ENCODE measurements at regions not wholly inside any gene's neighbourhood (a gene's known extent, or its start where the extent isn't known, plus 50 kb on each side); places are given as distances from the start of the nearest gene placed in this dataset.
"Not testable (repeated sequence)": the region's sequence is repeated elsewhere in the genome, so short reads cannot be mapped to it uniquely, and the experiment has no call there.

DNA sequence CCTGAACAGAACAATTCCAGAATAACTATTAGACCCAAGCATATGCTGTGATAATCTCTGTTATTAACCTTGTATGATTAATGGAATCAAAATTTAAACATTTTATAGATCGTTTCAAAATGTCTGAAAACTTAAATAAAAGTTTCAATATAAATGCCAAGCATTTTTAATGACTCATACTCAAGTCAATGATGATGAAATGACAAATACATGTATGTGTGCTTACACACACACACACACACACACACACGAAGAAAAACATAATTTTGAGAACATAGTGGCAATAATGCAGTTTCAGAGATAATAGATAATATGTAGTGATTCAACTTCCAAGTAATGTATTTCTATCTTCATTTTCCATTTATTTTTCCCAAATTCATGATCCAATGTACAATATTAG is 384.9 kb upstream of the FOXG1 start:
- no peaks in the 10 kb centered on the region for H3K4me1 Mint-ChIP-seq (ENCODE audit: low read depth)
- H3K27me3 Mint-ChIP-seq (ENCODE audit: low read depth): no peaks in the 10 kb centered on the region
- no peak overlapping the region for H3K4me3 Mint-ChIP-seq (ENCODE audit: low read depth)
- no peaks in the 10 kb centered on the region for H3K36me3 Mint-ChIP-seq (ENCODE audit: low read depth)
- no peak overlapping the region for H3K27ac Mint-ChIP-seq
- H3K9me3 Mint-ChIP-seq: peaks cover 41% of the 10 kb centered on the region
- intact Hi-C loops (cut with micrococcal nuclease): no loop called here
- no peak for DNase-seq (ENCODE audit: low spot score)

DNA sequence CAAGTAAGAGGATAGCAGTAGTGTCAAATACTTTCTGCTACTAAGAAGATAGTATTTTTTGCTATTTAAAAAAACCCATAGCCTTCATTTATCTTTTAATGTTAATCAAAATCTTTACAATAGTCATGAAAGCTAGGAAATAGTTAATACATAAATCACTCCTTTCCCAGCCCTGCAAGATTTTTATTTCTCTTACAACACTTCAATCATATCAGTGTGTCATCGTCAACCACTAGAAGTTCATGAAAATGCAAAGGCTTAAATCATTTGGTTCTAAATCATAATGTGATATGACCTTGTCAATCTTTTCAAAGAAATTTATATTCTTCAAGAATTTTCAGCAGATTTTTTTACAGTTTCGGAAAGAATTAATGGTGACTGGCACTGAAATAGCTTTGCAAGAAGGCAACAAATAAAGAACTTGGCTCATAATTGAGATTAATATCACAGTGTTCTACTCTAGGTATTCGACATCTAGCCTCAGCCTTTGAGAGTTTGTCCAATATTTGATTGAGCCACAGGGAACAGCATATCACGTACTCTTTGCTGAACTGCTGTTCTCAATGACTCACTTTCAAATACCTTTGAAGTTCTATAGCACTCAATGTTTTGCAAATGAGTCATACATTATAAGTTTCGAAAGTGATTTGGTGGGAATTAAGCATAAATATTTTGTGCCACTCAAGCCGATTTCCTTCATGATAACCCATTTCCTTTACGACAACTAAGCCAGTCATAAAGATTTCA is 384.0 kb upstream of the FOXG1 start:
- no peak for DNase-seq (ENCODE audit: low spot score)
- no peak overlapping the region for H3K27ac Mint-ChIP-seq
- no peaks in the 10 kb centered on the region for H3K27me3 Mint-ChIP-seq (ENCODE audit: low read depth)
- H3K9me3 Mint-ChIP-seq: peaks cover 44% of the 10 kb centered on the region
- no peaks in the 10 kb centered on the region for H3K4me1 Mint-ChIP-seq (ENCODE audit: low read depth)
- no peaks in the 10 kb centered on the region for H3K36me3 Mint-ChIP-seq (ENCODE audit: low read depth)
- H3K4me3 Mint-ChIP-seq (ENCODE audit: low read depth): no peak overlapping the region
- intact Hi-C loops (cut with micrococcal nuclease): no loop called here

DNA sequence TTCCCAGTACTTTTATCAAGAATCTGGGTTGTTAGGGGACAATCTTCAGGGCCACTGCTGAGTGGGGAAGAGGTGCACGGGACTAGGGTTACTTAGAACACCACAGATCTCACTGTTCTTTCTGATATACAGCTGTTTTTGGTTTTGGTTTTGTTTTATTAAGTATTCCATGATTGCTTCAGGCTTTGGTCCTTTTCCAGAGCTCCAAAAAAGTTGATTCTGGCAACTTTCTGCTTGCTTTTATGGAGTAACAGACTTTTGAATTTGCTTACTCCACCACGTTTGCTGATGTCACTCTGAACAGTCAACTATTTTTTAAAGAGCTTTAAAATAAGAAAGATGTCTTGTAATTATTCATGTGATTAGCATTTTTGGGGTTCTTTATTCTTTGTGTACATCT is 368.1 kb upstream of the FOXG1 start:
- DNase-seq (ENCODE audit: low spot score): no peak
- H3K4me1 Mint-ChIP-seq (ENCODE audit: low read depth): no peaks in the 10 kb centered on the region
- no peaks in the 10 kb centered on the region for H3K36me3 Mint-ChIP-seq (ENCODE audit: low read depth)
- intact Hi-C loops (cut with micrococcal nuclease): no loop called here
- no peak overlapping the region for H3K4me3 Mint-ChIP-seq (ENCODE audit: low read depth)
- no peak overlapping the region for H3K27ac Mint-ChIP-seq
- H3K9me3 Mint-ChIP-seq: peaks cover 40% of the 10 kb centered on the region
- no peaks in the 10 kb centered on the region for H3K27me3 Mint-ChIP-seq (ENCODE audit: low read depth)

DNA sequence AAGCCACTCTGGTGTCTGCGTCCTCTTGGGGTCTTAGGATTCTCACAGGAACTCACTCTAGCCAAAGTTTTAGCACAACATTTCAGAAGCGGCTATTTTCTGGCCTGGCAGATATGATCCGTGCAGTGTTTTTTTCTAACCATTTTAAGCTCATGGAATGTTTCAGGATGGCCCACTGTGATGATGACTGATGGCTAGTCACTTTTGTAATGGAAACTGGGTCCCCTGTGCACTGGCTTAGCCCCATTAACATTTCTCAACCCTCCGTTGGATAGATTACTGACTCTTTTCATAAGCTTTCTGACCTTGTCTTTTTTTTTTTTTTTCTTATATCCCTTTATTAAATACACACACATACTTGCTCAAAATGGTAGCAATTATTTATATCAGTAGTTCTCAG is 364.9 kb upstream of the FOXG1 start:
- DNase-seq (ENCODE audit: low spot score); H3K27me3 Mint-ChIP-seq (ENCODE audit: low read depth); H3K4me1 Mint-ChIP-seq (ENCODE audit: low read depth); H3K4me3 Mint-ChIP-seq (ENCODE audit: low read depth); H3K27ac Mint-ChIP-seq; intact Hi-C loops (cut with micrococcal nuclease); H3K36me3 Mint-ChIP-seq (ENCODE audit: low read depth): not testable (repeated sequence)
- peaks cover 30% of the 10 kb centered on the region for H3K9me3 Mint-ChIP-seq

DNA sequence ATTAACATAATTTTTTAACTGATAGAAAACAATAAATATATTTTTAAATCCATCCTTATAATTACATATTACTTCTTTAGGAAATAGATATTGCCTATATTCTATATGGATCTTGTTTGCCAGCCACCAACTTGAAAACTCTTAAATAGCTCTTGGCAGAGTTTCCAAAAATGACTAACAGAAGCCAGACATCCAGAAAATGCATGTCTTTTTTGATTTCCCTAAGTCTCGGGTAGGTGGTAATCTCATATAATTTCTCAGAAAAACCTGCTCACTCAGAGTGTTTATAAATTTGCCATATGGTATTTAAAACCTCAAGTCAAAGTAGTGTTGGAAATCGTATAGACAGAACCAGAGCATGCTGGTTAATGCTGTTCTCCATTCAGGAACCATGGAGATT is 360.4 kb upstream of the FOXG1 start:
- no peak for DNase-seq (ENCODE audit: low spot score)
- Mint-ChIP-seq H3K4me3 (ENCODE audit: low read depth) (no peak overlapping the region), H3K27me3 (ENCODE audit: low read depth) (no peaks in the 10 kb centered on the region), H3K27ac (no peak overlapping the region), H3K36me3 (ENCODE audit: low read depth) (no peaks in the 10 kb centered on the region), H3K9me3 (peaks cover 39% of the 10 kb centered on the region), H3K4me1 (ENCODE audit: low read depth) (no peaks in the 10 kb centered on the region)
- intact Hi-C loops (cut with micrococcal nuclease): no loop called here

DNA sequence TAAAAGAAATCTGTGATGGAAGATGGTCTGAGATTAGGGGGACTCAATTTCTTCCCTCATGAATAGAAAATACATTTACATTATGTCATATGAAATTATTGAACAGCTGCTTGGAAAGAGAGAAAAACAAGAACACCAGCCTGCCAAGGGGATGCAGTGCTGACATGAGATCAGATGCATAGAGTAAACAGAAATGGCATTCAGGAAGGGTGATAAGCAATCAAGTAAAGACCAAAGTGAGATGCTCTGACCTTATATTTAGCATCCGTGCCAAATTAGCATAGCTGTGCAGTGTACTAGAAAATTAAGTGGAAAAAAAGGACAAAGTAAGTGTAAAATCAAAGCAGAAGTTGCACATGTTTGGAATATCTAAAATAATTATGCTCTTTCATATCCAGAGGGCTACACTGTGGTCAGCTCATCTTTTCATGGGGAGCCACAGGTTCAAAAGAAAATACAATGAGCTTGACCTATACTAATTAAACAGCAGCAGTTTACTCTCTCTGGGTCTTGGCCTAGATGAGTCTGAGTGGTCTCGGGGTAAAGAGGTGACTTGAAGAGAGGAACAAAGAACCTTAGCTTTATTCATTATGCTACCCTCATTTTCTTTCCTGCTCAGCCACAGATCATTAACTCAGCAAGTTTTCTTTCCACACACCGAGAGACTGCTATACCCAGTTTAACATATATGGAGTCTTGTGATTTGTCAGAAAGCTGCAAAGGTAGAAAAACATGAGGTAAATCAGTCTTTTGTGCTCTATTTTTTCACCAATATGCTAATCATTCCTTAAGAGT is 359.4 kb upstream of the FOXG1 start:
- no peak for DNase-seq (ENCODE audit: low spot score)
- intact Hi-C loops (cut with micrococcal nuclease): no loop called here
- H3K4me3 Mint-ChIP-seq (ENCODE audit: low read depth): no peak overlapping the region
- no peak overlapping the region for H3K27ac Mint-ChIP-seq
- H3K4me1 Mint-ChIP-seq (ENCODE audit: low read depth): no peaks in the 10 kb centered on the region
- peaks cover 44% of the 10 kb centered on the region for H3K9me3 Mint-ChIP-seq
- H3K36me3 Mint-ChIP-seq (ENCODE audit: low read depth): no peaks in the 10 kb centered on the region
- H3K27me3 Mint-ChIP-seq (ENCODE audit: low read depth): no peaks in the 10 kb centered on the region

DNA sequence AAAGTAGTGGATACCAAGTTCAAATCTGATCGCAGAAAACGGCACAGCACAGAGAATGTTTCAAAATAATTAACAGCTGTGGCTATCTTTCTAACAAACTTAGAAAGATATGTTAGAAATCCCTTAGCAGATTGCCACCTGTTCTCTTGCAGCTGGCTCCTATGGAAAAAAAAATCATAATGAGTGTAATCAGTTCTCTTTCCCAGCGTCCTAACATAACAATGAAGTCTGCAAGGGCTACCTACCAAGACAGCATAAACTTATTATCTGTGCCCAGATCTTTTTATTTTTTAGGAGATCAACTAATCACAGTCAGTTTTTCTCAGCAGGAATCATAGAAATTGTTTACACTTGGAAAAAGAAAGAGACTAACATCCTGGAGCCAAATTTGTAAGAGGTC is 358.6 kb upstream of the FOXG1 start:
- Mint-ChIP-seq H3K4me1 (ENCODE audit: low read depth) (no peaks in the 10 kb centered on the region), H3K9me3 (peaks cover 48% of the 10 kb centered on the region), H3K27ac (no peak overlapping the region), H3K4me3 (ENCODE audit: low read depth) (no peak overlapping the region), H3K27me3 (ENCODE audit: low read depth) (no peaks in the 10 kb centered on the region), H3K36me3 (ENCODE audit: low read depth) (no peaks in the 10 kb centered on the region)
- intact Hi-C loops (cut with micrococcal nuclease): no loop called here
- no peak for DNase-seq (ENCODE audit: low spot score)

DNA sequence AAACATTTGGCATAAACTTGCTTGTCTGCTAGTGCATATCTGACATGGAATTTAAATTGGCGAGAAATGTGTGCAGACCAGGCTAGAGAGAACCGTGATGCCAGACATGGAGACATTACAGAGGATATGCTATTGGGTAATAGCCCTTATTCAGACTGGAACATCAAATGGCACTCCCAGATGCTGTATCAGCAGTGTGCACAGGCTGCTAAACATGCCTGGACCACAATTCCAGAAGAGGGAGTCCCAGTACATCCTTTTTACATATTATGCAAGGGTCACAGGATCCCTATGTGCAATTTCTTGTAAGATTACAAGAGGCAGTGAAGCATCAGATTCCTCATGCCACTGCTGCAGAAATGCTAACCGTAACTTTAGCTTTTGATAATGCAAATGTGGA is 354.5 kb upstream of the FOXG1 start:
- intact Hi-C loops (cut with micrococcal nuclease): no loop called here
- Mint-ChIP-seq H3K4me3 (ENCODE audit: low read depth) (no peak overlapping the region), H3K36me3 (ENCODE audit: low read depth) (no peaks in the 10 kb centered on the region)

DNA sequence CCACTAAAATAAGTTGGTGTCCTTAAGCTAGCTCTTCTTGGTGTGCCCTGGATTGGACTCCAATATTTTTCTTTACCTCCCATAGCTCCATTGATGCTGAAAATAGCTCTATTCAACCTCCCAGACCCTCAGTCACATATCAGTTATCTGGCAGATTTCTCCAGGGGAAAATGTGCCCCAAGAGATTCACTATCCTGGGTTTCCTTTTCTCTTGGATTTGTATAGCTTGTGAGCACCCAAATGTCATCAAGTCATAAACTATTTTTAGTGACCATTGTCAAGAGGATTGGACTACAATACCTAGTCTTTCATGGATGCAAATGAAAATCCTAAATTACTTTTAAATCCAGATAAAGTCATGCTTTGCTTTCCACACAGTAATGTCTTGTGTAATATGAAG is 339.6 kb upstream of the FOXG1 start:
- Mint-ChIP-seq H3K4me1 (ENCODE audit: low read depth) (no peaks in the 10 kb centered on the region), H3K4me3 (ENCODE audit: low read depth) (no peak overlapping the region), H3K27ac (no peak overlapping the region), H3K9me3 (peaks cover 50% of the 10 kb centered on the region), H3K27me3 (ENCODE audit: low read depth) (no peaks in the 10 kb centered on the region), H3K36me3 (ENCODE audit: low read depth) (no peaks in the 10 kb centered on the region)
- DNase-seq (ENCODE audit: low spot score): no peak
- intact Hi-C loops (cut with micrococcal nuclease): no loop called here

More for the DNA sequence above, 354.5 kb upstream of the FOXG1 start:
- H3K27ac Mint-ChIP-seq: no peak overlapping the region
- H3K9me3 Mint-ChIP-seq: peaks cover 46% of the 10 kb centered on the region
- no peak for DNase-seq (ENCODE audit: low spot score)
- no peaks in the 10 kb centered on the region for H3K4me1 Mint-ChIP-seq (ENCODE audit: low read depth)
- no peaks in the 10 kb centered on the region for H3K27me3 Mint-ChIP-seq (ENCODE audit: low read depth)

DNA sequence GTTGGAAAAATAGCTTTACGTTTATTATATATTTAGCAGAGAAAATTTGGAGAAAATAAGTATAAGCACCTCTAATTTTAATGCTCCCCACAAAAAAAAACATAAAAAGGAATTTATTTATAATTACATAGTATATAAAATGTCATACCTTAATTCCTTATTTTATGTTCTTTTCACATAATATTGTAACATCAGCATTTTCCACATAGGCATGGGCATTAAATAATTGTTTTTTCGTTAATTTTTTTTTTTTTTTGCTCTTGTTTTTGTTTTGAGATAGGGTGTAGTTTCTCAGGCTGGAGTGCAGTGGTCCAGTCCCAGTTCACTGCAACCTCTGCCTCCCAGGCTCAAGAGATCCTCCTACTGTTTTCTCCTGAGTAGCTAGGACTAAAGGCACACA is 329.8 kb upstream of the FOXG1 start:
- no peak overlapping the region for H3K4me3 Mint-ChIP-seq (ENCODE audit: low read depth)

DNA sequence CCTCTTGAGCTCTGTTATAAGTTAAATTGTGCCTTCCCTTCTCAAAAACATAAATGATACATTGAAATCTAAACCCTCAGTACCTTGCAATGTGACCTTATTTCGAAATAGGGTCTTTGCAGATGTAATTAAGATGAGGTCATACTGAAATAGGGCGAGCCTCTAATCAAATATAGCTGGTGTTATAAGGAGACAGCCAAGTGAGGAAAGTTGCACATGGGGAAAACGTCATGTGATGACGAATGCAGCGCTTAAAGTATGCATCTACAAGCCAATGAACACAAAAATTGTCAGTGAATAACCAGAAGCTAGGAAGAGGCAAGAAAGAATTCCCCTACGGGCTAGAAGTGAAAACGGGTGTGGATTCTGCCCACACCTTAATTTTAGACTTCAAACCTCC is 305.2 kb upstream of the FOXG1 start:
- H3K27me3 Mint-ChIP-seq (ENCODE audit: low read depth): no peaks in the 10 kb centered on the region
- peaks cover 56% of the 10 kb centered on the region for H3K9me3 Mint-ChIP-seq
- no peak overlapping the region for H3K27ac Mint-ChIP-seq
- intact Hi-C loops (cut with micrococcal nuclease): no loop called here
- DNase-seq (ENCODE audit: low spot score): no peak
- no peak overlapping the region for H3K4me3 Mint-ChIP-seq (ENCODE audit: low read depth)
- no peaks in the 10 kb centered on the region for H3K4me1 Mint-ChIP-seq (ENCODE audit: low read depth)
- no peaks in the 10 kb centered on the region for H3K36me3 Mint-ChIP-seq (ENCODE audit: low read depth)

More for the DNA sequence above, 329.8 kb upstream of the FOXG1 start:
- DNase-seq (ENCODE audit: low spot score): no peak
- peaks cover 51% of the 10 kb centered on the region for H3K9me3 Mint-ChIP-seq
- H3K4me1 Mint-ChIP-seq (ENCODE audit: low read depth): no peaks in the 10 kb centered on the region
- no peaks in the 10 kb centered on the region for H3K27me3 Mint-ChIP-seq (ENCODE audit: low read depth)
- H3K36me3 Mint-ChIP-seq (ENCODE audit: low read depth): no peaks in the 10 kb centered on the region
- intact Hi-C loops (cut with micrococcal nuclease): no loop called here
- H3K27ac Mint-ChIP-seq: no peak overlapping the region

DNA sequence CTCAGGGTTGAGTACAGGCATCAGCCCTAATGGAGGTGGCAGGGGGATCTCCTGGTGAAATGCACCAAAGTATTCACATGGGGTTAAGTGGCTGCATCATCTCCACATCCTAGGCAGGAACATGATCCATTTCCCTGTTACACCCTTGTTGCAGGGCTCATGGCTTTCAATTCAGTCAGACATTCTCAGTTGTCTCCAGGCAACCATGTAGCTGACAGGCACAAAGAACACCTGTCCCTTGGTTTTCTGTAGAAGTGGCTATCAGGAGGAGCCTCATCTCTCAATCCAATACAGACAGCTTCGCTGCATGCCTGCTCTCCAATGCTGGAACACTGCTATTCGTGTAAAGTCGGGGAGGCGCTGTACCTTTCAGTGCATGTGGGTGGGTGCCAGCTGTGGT is 299.0 kb upstream of the FOXG1 start:
- Mint-ChIP-seq H3K9me3 (peaks cover 50% of the 10 kb centered on the region), H3K36me3 (ENCODE audit: low read depth) (no peaks in the 10 kb centered on the region), H3K27ac (no peak overlapping the region), H3K4me1 (ENCODE audit: low read depth) (no peaks in the 10 kb centered on the region), H3K4me3 (ENCODE audit: low read depth) (no peak overlapping the region), H3K27me3 (ENCODE audit: low read depth) (no peaks in the 10 kb centered on the region)
- no peak for DNase-seq (ENCODE audit: low spot score)
- intact Hi-C loops (cut with micrococcal nuclease): no loop called here
